ENCODE measurements at regions not wholly inside any gene's neighbourhood (a gene's known extent, or its start where the extent isn't known, plus 50 kb on each side); places are given as distances from the start of the nearest gene placed in this dataset.

GRCh38 chrX:15050395-15050794, 177.2 kb downstream of the MOSPD2 start:
- no peak for TF ChIP-seq POLR2A (IDR thresholded peaks at IDR 0.05; ENCODE audit: low read length)
- TF ChIP-seq GATA1 (IDR thresholded peaks at IDR 0.05; ENCODE audit: low read depth, low read length): no peak
